PC-3 (cell line): ENCODE measurements at regions not wholly inside any gene's neighbourhood (a gene's known extent, or its start where the extent isn't known, plus 50 kb on each side); places are given as distances from the start of the nearest gene placed in this dataset.

Experiments used
- ATAC-seq: fragments of 200-7000 bp; cut with Tn5 transposase; 2 replicates; pipeline ENCODE4 v1.9.1; 2020; ENCODE audit warnings: mild to moderate bottlenecking, moderate library complexity
- BruUV-seq: library from RNA; stranded (reverse); fragments of 400-500 nt; replicated peaks from 2 replicates; lab custom pipeline; 2021; lab: Mats Ljungman, UMichigan
- CTCF ChIA-PET: fragments of 300-600 bp; sonication (Branson Sonifier 250); formaldehyde crosslinking; loops from one replicate; lab custom pipeline; 2022; ENCODE audit warnings: antibody characterized with exemption; lab: Charles Lee
- POLR2A ChIA-PET: fragments of 300-600 bp; sonication (Branson Sonifier 250); formaldehyde crosslinking; loops from one replicate; lab custom pipeline; 2022; ENCODE audit warnings: antibody characterized with exemption; ENCODE audit not compliant: unreplicated experiment; lab: Charles Lee
- DNase-seq: peaks from one replicate; pipeline ENCODE4 v3.0.0-alpha.2; 2015
- H2AFZ ChIP-seq: fragments of 300-600 bp; sonication (generic); 2 replicates; pipeline ENCODE4 v1.6.0; 2016; ENCODE audit warnings: antibody characterized with exemption, low read length
- H3F3A ChIP-seq: fragments of 300-600 bp; sonication (generic); one replicate; pipeline ENCODE4 v1.6.0; 2017; ENCODE audit warnings: antibody characterized with exemption, low read length, control low read depth, mild to moderate bottlenecking; ENCODE audit not compliant: unreplicated experiment
- H3K27ac ChIP-seq: fragments of 300-600 bp; sonication (generic); 2 replicates; pipeline ENCODE4 v1.5.1; 2016; ENCODE audit warnings: mild to moderate bottlenecking, low read length
- H3K27me3 ChIP-seq: fragments of 300-600 bp; sonication (generic); 2 replicates; pipeline ENCODE4 v1.6.1; 2016; ENCODE audit warnings: low read length, mixed read lengths
- H3K36me3 ChIP-seq: fragments of 300-600 bp; sonication (generic); 2 replicates; pipeline ENCODE4 v1.6.1; 2016; ENCODE audit warnings: low read depth, mixed run types, low read length, mixed read lengths
- H3K4me1 ChIP-seq: fragments of 300-600 bp; sonication (generic); 2 replicates; pipeline ENCODE4 v1.5.1; 2016; ENCODE audit warnings: low read length; ENCODE audit not compliant: insufficient read depth
- H3K4me2 ChIP-seq: fragments of 300-600 bp; sonication (generic); 2 replicates; pipeline ENCODE4 v1.6.0; 2016; ENCODE audit warnings: low read length
- H3K4me3 ChIP-seq: fragments of 300-600 bp; sonication (generic); 2 replicates; pipeline ENCODE4 v1.5.1; 2016; ENCODE audit warnings: mild to moderate bottlenecking, low read length, mixed read lengths
- H3K79me2 ChIP-seq: fragments of 300-600 bp; sonication (generic); 2 replicates; pipeline ENCODE4 v1.6.1; 2017; ENCODE audit warnings: low read length, mixed read lengths
- H3K9ac ChIP-seq: fragments of 300-600 bp; sonication (generic); 2 replicates; pipeline ENCODE4 v1.6.0; 2016; ENCODE audit warnings: mild to moderate bottlenecking, low read length
- H3K9me2 ChIP-seq: fragments of 300-600 bp; sonication (generic); replicated peaks from 2 replicates; pipeline ENCODE4 v1.6.1; 2016; ENCODE audit warnings: mixed run types, low read length, mixed read lengths
- H3K9me3 ChIP-seq: fragments of 300-600 bp; sonication (generic); 2 replicates; pipeline ENCODE4 v1.6.1; 2016; ENCODE audit warnings: low read length, mixed read lengths
- H4K20me1 ChIP-seq: fragments of 300-600 bp; sonication (generic); 2 replicates; pipeline ENCODE4 v1.6.1; 2016; ENCODE audit warnings: low read length, mixed read lengths
- EZH2 ChIP-seq: fragments of 300-600 bp; sonication (generic); IDR thresholded peaks from one replicate; pipeline ENCODE4 v1.6.1; 2017; ENCODE audit warnings: antibody characterized with exemption, mild to moderate bottlenecking, low read length; ENCODE audit not compliant: unreplicated experiment
- EZH2phosphoT487 ChIP-seq: fragments of 300-600 bp; sonication (generic); IDR thresholded peaks from 2 replicates; pipeline ENCODE4 v1.6.1; 2018; ENCODE audit warnings: mild to moderate bottlenecking, antibody characterized with exemption, low read length, borderline replicate concordance
- intact Hi-C: fragments of 100-400 bp; cut with micrococcal nuclease; formaldehyde crosslinking; loops from 2 replicates; pipeline ENCODE4 v1.9.0; 2023
- TF ChIP-seq, protein P1 (sequence below): fragments of 300-600 bp; sonication (generic); conservative IDR thresholded peaks from 2 replicates; pipeline ENCODE4 v1.5.1; 2017; ENCODE audit warnings: antibody characterized with exemption, low read depth, mild to moderate bottlenecking, low read length

DNA sequence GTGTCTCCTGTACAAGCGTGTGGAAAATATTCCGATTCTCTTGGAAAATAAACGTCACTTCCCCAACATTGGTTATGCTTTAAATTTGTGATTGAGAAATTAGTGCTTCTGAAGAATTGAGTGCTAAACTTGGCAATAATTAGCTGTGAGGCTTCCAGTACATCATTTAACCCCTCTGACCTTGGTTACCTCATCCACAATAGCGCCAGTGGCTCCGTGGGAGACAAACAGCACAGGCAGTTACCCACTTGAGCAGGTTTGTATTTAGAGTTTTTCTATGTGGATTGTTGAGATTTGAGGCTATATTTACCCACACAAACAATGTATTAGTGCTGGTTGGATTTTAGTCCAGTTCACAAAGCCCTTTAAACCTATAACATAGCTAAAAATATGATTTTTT, 476.5 kb downstream of the NKX6-1 start:
- Histone ChIP-seq H4K20me1 (no peaks in the 10 kb centered on the region), H3F3A (no peaks in the 10 kb centered on the region), H3K9me2 (no peaks in the 10 kb centered on the region), H3K4me1 (no peaks in the 10 kb centered on the region), H3K27me3 (no peaks in the 10 kb centered on the region), H2AFZ (no peak overlapping the region), H3K4me3 (no peak overlapping the region), H3K36me3 (no peaks in the 10 kb centered on the region), H3K9me3 (no peaks in the 10 kb centered on the region), H3K9ac (no peak overlapping the region), H3K79me2 (no peaks in the 10 kb centered on the region), H3K27ac (no peak overlapping the region), H3K4me2 (no peak overlapping the region)
- intact Hi-C loops = no loop called here
- DNase-seq (no peak), ATAC-seq (no peak)
- BruUV-seq = no TSS peak
- TF ChIP-seq, protein P1, sequence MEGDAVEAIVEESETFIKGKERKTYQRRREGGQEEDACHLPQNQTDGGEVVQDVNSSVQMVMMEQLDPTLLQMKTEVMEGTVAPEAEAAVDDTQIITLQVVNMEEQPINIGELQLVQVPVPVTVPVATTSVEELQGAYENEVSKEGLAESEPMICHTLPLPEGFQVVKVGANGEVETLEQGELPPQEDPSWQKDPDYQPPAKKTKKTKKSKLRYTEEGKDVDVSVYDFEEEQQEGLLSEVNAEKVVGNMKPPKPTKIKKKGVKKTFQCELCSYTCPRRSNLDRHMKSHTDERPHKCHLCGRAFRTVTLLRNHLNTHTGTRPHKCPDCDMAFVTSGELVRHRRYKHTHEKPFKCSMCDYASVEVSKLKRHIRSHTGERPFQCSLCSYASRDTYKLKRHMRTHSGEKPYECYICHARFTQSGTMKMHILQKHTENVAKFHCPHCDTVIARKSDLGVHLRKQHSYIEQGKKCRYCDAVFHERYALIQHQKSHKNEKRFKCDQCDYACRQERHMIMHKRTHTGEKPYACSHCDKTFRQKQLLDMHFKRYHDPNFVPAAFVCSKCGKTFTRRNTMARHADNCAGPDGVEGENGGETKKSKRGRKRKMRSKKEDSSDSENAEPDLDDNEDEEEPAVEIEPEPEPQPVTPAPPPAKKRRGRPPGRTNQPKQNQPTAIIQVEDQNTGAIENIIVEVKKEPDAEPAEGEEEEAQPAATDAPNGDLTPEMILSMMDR = no peak
- TF ChIP-seq EZH2phosphoT487 (no peak), EZH2 (no peak)
- ChIA-PET CTCF (no interaction called here), POLR2A (no interaction called here)

DNA sequence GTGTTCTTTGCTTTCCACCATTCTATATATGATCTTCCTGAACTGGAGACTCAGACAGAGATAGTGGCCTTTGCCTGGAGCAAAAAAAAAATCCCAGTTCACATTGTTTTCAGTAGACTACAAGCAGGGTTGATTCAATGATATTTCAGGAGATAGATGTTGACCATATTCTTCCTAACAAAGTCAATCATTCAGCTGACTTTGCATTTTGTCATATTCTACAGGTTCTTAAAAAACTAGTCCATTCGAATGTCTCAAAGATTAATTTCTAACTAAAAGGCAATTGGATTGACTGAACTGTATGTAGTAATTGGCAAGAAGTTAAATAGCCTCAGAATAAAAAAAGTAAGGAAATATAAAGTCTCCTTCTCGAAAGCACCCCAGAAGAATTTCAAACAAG, 479.5 kb downstream of the NKX6-1 start:
- Histone ChIP-seq H3K9me3 (no peaks in the 10 kb centered on the region), H3K9ac (no peak overlapping the region), H3K27ac (no peak overlapping the region), H3K9me2 (no peaks in the 10 kb centered on the region), H2AFZ (no peak overlapping the region), H3K4me3 (no peak overlapping the region), H3K27me3 (no peaks in the 10 kb centered on the region), H4K20me1 (no peaks in the 10 kb centered on the region), H3F3A (no peaks in the 10 kb centered on the region), H3K79me2 (no peaks in the 10 kb centered on the region), H3K4me2 (no peak overlapping the region), H3K4me1 (no peaks in the 10 kb centered on the region), H3K36me3 (no peaks in the 10 kb centered on the region)
- TF ChIP-seq, protein P1 = no peak
- TF ChIP-seq EZH2phosphoT487 (no peak), EZH2 (no peak)
- DNase-seq = no peak
- BruUV-seq = no TSS peak
- ATAC-seq = no peak
- ChIA-PET CTCF (no interaction called here), POLR2A (no interaction called here)
- intact Hi-C loops = no loop called here

DNA sequence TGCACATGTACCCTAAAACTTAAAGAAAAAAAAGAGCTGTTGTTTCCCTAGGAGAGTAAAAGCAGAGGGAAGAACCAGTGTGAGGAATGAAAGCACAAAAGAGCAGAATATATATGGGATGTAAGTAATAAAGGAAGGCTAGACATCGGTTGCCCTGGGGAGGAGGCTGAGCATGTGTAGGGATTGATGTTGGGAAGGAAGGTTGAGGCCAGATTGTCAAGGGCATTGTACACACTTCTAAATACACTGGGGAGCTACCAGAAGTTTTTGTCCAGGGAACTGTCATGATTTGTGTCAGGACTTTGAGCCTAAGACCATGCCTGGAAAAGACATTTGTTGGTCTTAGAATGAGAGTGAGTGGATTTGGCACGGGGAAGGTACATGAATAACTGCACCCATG, 467.1 kb downstream of the GPAT3 start:
- H3K27ac ChIP-seq = no peak overlapping the region
- TF ChIP-seq EZH2 (no peak), EZH2phosphoT487 (no peak)
- TF ChIP-seq, protein P1 = no peak
- ChIA-PET POLR2A (no interaction called here), CTCF (no interaction called here)
- no TSS peak for BruUV-seq
- H3K4me3 ChIP-seq = no peak overlapping the region
- no peak for DNase-seq
- H3K9ac ChIP-seq = no peak overlapping the region
- no peak overlapping the region for H3K4me2 ChIP-seq
- H4K20me1 ChIP-seq = no peaks in the 10 kb centered on the region
- intact Hi-C loops = no loop called here
- H3K4me1 ChIP-seq = no peaks in the 10 kb centered on the region
- H3K79me2 ChIP-seq = no peaks in the 10 kb centered on the region
- H2AFZ ChIP-seq = no peak overlapping the region
- no peaks in the 10 kb centered on the region for H3K9me2 ChIP-seq
- H3F3A ChIP-seq = no peaks in the 10 kb centered on the region
- H3K9me3 ChIP-seq = no peaks in the 10 kb centered on the region
- no peaks in the 10 kb centered on the region for H3K36me3 ChIP-seq
- no peaks in the 10 kb centered on the region for H3K27me3 ChIP-seq
- ATAC-seq = no peak
